SK-N-MC (cell line): ENCODE measurements at regions not wholly inside any gene's neighbourhood (a gene's known extent, or its start where the extent isn't known, plus 50 kb on each side); places are given as distances from the start of the nearest gene placed in this dataset.

Experiments used
- EZH2 ChIP-seq: fragments of 200-600 bp; sonication (generic); IDR thresholded peaks from one replicate; pipeline ENCODE4 v1.6.1; 2017; ENCODE audit warnings: antibody characterized with exemption
- POLR2AphosphoS5 ChIP-seq: IDR thresholded peaks from 2 replicates; pipeline ENCODE4 v1.6.1; 2012; ENCODE audit warnings: mild to moderate bottlenecking, low read depth, low read length, borderline replicate concordance

GRCh38 chr17:77521076-77521475, 380.3 kb downstream of the SEC14L1 start:
- TF ChIP-seq EZH2 (no peak), POLR2AphosphoS5 (no peak)
